A673 (cell line): ENCODE measurements at regions not wholly inside any gene's neighbourhood (a gene's known extent, or its start where the extent isn't known, plus 50 kb on each side); places are given as distances from the start of the nearest gene placed in this dataset.

Experiments
- CTCF ChIP-seq: fragments of 300-800, 200-600 bp; sonication (generic); conservative IDR thresholded peaks from 2 replicates; pipeline ENCODE4 v1.5.1; 2017; ENCODE audit warnings: low read depth, mild to moderate bottlenecking, antibody characterized with exemption, low read length, moderate library complexity, mixed read lengths
- EZH2 ChIP-seq: fragments of 200-600 bp; sonication (generic); IDR thresholded peaks from 2 replicates; pipeline ENCODE4 v1.6.1; 2017; ENCODE audit warnings: borderline replicate concordance, low read depth, mild to moderate bottlenecking, mixed read lengths, antibody characterized with exemption, low read length; ENCODE audit not compliant: poor library complexity, severe bottlenecking

GRCh38 chr15:48002767-48003166 lies 118.0 kb upstream of the SLC24A5 start:
- TF ChIP-seq CTCF (no peak), EZH2 (no peak)
